IMR-90 (cell line): ENCODE measurements at regions not wholly inside any gene's neighbourhood (a gene's known extent, or its start where the extent isn't known, plus 50 kb on each side); places are given as distances from the start of the nearest gene placed in this dataset.
"Not testable (repeated sequence)": the region's sequence is repeated elsewhere in the genome, so short reads cannot be mapped to it uniquely, and the experiment has no call there.

Experiments
- CTCF ChIP-seq: conservative IDR thresholded peaks from 2 replicates; pipeline ENCODE4 v1.5.1; 2012; ENCODE audit warnings: mild to moderate bottlenecking, low read depth, low read length, improper control_type of control experiment
- POLR2A ChIP-seq: IDR thresholded peaks from 2 replicates; pipeline ENCODE4 v1.6.1; 2012; ENCODE audit warnings: mild to moderate bottlenecking, low read depth, low read length
- RAD21 ChIP-seq: IDR thresholded peaks from 2 replicates; pipeline ENCODE4 v1.6.1; 2012; ENCODE audit warnings: low read length, improper control_type of control experiment
- RCOR1 ChIP-seq: IDR thresholded peaks from 2 replicates; pipeline ENCODE4 v1.6.1; 2012; ENCODE audit warnings: mild to moderate bottlenecking, low read length, improper control_type of control experiment; ENCODE audit not compliant: insufficient replicate concordance

- not testable (repeated sequence) for TF ChIP-seq RAD21, CTCF, POLR2A, RCOR1
Measured at GRCh38 chr12:127157501-127158366, 1109.2 kb upstream of the TMEM132C start.
